ENCODE measurements at regions not wholly inside any gene's neighbourhood (a gene's known extent, or its start where the extent isn't known, plus 50 kb on each side); places are given as distances from the start of the nearest gene placed in this dataset.

DNA sequence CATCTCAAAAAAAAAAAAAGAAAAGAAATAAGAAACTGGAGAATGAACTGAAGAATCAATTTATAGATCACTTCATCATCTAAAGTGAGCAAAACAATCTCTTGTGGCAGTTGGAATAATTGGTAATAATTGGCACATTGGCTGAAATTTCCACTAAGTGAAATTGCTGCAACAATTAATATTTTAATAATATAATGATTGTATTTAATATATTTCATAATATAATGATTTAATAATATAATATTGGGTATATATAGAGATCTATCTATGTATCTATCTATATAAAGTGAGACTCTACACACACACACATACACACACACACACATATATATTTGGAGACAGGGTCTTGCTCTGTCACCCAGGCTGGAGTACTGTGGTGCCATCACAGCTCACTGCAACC lies 81.2 kb upstream of the PRICKLE1 start:
- TF ChIP-seq, protein P1, sequence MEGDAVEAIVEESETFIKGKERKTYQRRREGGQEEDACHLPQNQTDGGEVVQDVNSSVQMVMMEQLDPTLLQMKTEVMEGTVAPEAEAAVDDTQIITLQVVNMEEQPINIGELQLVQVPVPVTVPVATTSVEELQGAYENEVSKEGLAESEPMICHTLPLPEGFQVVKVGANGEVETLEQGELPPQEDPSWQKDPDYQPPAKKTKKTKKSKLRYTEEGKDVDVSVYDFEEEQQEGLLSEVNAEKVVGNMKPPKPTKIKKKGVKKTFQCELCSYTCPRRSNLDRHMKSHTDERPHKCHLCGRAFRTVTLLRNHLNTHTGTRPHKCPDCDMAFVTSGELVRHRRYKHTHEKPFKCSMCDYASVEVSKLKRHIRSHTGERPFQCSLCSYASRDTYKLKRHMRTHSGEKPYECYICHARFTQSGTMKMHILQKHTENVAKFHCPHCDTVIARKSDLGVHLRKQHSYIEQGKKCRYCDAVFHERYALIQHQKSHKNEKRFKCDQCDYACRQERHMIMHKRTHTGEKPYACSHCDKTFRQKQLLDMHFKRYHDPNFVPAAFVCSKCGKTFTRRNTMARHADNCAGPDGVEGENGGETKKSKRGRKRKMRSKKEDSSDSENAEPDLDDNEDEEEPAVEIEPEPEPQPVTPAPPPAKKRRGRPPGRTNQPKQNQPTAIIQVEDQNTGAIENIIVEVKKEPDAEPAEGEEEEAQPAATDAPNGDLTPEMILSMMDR (IDR thresholded peaks at IDR 0.05), result no peak
- no peak overlapping the region for H3K4me3 ChIP-seq
- no peaks in the 10 kb centered on the region for H3K4me1 ChIP-seq
- no peak for DNase-seq
- H3K9ac ChIP-seq (ENCODE audit: low read depth in 2 of 2, low read length in 2 of 2), result no peak overlapping the region
- intact Hi-C loops (cut with DNase I), result no loop called here
- H3K36me3 ChIP-seq, result no peaks in the 10 kb centered on the region
- no peaks in the 10 kb centered on the region for H3K9me3 ChIP-seq
- no peak overlapping the region for H3K27ac ChIP-seq
- H3K27me3 ChIP-seq, result no peaks in the 10 kb centered on the region

DNA sequence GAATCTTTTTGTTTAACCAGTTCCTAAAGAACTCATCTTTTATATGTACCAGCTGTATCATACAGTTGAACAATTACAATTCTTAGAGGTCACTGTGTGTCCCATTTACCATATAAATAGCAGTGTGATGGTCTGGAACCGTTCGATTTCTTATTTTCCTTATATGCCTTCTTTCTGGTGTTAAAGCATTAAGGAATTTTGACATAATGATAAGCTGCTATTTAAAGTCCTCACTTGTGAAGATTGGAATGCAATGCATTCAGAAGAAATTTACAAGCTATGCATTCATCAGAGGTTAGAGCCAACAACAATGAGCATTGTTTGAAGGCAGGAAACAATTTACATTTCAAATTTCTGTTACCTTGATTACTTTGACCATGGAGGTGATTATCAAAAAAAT lies 80.0 kb upstream of the PRICKLE1 start:
- H3K9me3 ChIP-seq, result no peaks in the 10 kb centered on the region
- H3K4me1 ChIP-seq, result no peaks in the 10 kb centered on the region
- TF ChIP-seq, protein P1 (IDR thresholded peaks at IDR 0.05), result no peak
- DNase-seq, result no peak
- no peak overlapping the region for H3K9ac ChIP-seq (ENCODE audit: low read depth in 2 of 2, low read length in 2 of 2)
- no peaks in the 10 kb centered on the region for H3K27me3 ChIP-seq
- no peaks in the 10 kb centered on the region for H3K36me3 ChIP-seq
- H3K4me3 ChIP-seq, result no peak overlapping the region
- no peak overlapping the region for H3K27ac ChIP-seq
- intact Hi-C loops (cut with DNase I), result no loop called here

- Histone ChIP-seq H3K27me3 (no peaks in the 10 kb centered on the region), H3K27ac (no peak overlapping the region)
- intact Hi-C loops (cut with DNase I), result no loop called here
Measured at GRCh38 chr12:42666671-42667243, 77.2 kb upstream of the PRICKLE1 start.

GRCh38 chr12:42663621-42664020 lies 74.1 kb upstream of the PRICKLE1 start:
- H3K9ac ChIP-seq (ENCODE audit: low read depth in 2 of 2, low read length in 2 of 2), result no peak overlapping the region
- H3K9me3 ChIP-seq, result no peaks in the 10 kb centered on the region
- TF ChIP-seq, protein P1 (IDR thresholded peaks at IDR 0.05), result no peak
- H3K36me3 ChIP-seq, result no peaks in the 10 kb centered on the region
- no peak overlapping the region for H3K4me3 ChIP-seq
- H3K27me3 ChIP-seq, result no peaks in the 10 kb centered on the region
- no peak overlapping the region for H3K27ac ChIP-seq
- DNase-seq, result no peak
- intact Hi-C loops (cut with DNase I), result no loop called here
- H3K4me1 ChIP-seq, result no peaks in the 10 kb centered on the region

More at GRCh38 chr12:42666671-42667243, 77.2 kb upstream of the PRICKLE1 start:
- TF ChIP-seq, protein P1 (IDR thresholded peaks at IDR 0.05), result no peak
- no peak overlapping the region for H3K9ac ChIP-seq (ENCODE audit: low read depth in 2 of 2, low read length in 2 of 2)
- no peaks in the 10 kb centered on the region for H3K9me3 ChIP-seq
- no peaks in the 10 kb centered on the region for H3K36me3 ChIP-seq
- no peak for DNase-seq
- no peaks in the 10 kb centered on the region for H3K4me1 ChIP-seq
- H3K4me3 ChIP-seq, result no peak overlapping the region

DNA sequence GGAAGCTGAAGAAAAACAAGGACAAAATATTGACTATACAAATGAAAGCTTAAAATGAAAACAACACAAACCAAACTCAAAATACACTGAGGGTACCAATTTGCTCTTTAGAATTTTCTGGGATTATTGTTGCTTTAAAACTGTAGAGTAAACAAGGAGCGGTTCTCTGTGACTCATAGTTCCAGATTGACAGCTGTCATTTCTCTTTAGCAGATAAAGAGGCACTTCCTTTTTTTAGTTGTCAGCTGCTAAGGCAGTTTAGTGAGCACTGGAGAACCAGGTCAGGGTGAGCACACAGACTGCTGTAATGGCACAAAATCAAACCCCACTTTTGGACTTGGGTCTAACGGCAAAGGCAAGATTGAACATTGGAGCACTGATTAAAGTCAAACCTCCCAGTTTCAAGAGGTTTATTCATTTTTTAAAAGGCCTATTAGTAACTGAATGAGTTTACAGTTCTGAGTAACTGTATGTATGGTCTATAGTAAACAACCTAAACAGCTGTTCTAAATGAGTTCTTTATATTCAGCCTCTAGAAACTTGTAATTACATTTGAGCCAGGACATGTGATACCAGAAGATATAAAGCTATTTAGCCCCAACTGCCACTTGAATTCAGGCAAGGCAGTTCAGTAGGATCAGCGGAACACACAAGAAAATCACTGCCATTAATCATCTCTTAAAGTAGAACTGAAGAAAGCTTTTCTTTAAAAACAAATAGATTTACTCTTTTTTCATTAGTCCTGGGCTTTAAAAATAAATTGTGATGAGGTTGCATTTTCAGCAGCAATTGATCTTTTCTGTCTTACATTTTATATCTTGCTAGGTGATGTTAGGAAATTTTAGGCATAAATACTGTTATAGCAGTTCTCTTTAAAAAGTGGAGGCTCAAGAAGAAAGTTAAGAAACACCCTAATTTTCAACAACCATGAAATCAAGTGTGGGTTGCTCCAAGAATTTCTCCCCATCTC lies 71.7 kb upstream of the PRICKLE1 start:
- Histone ChIP-seq H3K36me3 (no peaks in the 10 kb centered on the region), H3K4me1 (no peaks in the 10 kb centered on the region), H3K4me3 (no peak overlapping the region), H3K9me3 (no peaks in the 10 kb centered on the region), H3K27ac (no peak overlapping the region), H3K9ac (ENCODE audit: low read depth in 2 of 2, low read length in 2 of 2) (no peak overlapping the region), H3K27me3 (no peaks in the 10 kb centered on the region)
- intact Hi-C loops (cut with DNase I), result no loop called here
- TF ChIP-seq, protein P1 (IDR thresholded peaks at IDR 0.05), result no peak
- no peak for DNase-seq
